Fibroblast of villous mesenchyme (primary cell): ENCODE measurements at regions not wholly inside any gene's neighbourhood (a gene's known extent, or its start where the extent isn't known, plus 50 kb on each side); places are given as distances from the start of the nearest gene placed in this dataset.

Source experiments
- DNase-seq: peaks from one replicate; pipeline ENCODE4 v3.0.0-alpha.2; 2010; ENCODE audit warnings: low read depth
- H3K4me3 ChIP-seq: 2 replicates; pipeline ENCODE4 v1.5.1; 2011; ENCODE audit warnings: low read depth, mild to moderate bottlenecking, low read length
- CTCF ChIP-seq: IDR thresholded peaks from 2 replicates; pipeline ENCODE4 v1.5.1; 2012; ENCODE audit warnings: low read depth, mild to moderate bottlenecking, low read length; ENCODE audit not compliant: insufficient read depth

- DNase-seq: no peak
- no peak overlapping the region for H3K4me3 ChIP-seq
- TF ChIP-seq CTCF: no peak
Measured at GRCh38 chr7:22660293-22660692, 66.7 kb upstream of the IL6 start.

DNA sequence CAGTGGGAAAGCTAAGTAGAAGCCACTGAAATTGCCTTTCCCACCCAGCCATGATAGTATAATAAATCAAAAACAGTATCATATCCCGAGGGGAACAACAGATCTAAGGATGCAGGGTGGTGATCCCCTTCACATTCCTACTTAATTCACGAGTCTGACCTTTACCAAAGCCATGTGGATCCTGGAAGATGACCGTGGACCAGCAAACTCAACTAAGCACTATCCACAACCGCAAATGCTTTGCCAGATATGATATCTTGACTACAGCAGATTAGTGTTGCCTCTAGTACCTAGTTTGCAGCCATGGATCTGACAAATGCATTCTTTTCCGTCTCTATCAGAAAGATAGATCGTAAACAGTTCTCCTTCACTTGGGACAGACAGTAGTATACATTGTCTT is 67.3 kb upstream of the IL6 start:
- no peak for TF ChIP-seq CTCF
- peak; percentile 61 for DNase-seq
- H3K4me3 ChIP-seq: no peak overlapping the region

DNA sequence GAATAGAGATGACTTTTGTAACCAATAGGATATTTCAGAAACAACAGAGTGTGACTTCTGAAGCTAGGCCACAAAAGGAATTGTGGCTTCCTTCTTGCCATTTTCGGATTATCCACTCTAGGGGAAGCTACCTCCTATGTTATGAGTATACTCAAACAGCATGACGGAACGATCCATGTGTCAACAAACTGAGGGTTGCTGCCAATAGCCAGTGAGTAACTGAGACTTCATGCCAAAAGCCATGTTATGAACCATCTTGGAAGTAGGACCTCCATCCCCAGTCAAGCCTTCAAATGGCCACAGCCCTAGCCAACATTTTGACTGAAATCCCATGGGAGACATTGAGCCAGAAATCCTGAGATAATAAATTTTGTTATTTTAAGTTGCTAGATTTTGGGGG is 69.0 kb upstream of the IL6 start:
- no peak for TF ChIP-seq CTCF
- no peak for DNase-seq
- no peak overlapping the region for H3K4me3 ChIP-seq

DNA sequence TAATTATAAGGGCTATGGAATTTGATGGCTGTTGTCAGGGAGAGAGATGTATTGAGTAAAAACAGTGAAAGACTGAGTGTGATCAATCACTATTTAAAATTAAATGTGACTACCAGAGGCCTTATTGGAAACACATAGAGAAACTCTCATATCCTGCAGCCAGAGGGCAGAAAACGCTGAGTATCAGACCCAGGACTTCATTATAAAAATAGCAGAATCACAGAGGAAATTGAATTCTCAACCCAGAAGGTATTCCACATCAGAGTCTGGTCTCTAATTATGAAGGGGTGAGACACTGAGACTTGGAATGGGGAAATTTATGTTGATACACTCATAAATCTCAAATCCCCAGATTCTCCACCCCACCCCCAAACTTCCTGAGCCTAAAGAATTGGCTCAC is 69.5 kb upstream of the IL6 start:
- no peak for DNase-seq
- peak; percentile 10 for TF ChIP-seq CTCF
- no peak overlapping the region for H3K4me3 ChIP-seq

DNA sequence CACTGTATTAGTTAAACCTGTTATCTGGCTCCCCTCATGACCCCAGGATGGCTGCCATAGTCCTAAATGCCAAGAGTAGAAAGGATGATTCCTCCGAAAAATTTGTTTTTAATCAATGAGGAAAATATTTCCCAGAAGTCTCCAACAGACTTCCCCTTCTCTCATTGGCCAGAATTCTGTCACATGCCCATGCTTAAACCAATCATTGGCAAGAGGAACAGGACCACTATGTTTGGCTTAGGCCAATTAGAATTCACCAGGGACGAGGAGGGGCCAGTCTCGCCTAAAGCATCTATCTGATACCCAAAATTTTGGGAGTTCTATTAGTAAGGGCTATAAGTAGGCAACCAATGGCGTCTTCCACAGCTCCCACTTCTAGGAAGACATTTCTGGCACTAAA is 71.2 kb upstream of the IL6 start:
- DNase-seq: no peak
- H3K4me3 ChIP-seq: no peak overlapping the region
- no peak for TF ChIP-seq CTCF

DNA sequence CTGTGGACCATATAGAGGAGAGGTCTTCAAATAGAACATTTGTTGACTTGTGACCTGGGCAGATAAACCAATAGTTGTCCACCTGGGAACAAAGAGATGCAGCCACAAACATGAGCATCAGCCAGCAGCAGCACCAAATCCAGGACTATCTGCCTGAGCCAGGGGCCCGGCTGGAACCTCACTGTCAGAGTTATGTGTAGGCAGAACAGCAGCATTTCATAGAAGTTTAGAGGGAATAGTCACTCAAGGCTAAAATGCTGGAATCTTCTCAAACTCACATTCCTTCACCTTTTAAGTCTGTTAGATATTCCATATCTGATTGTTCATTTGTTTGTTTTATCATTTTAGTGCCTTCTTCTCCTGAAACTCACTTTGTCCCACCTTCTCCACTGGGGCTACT is 72.2 kb upstream of the IL6 start:
- no peak for DNase-seq
- no peak for TF ChIP-seq CTCF
- H3K4me3 ChIP-seq: no peak overlapping the region

- H3K4me3 ChIP-seq: no peak overlapping the region
- TF ChIP-seq CTCF: no peak
- no peak for DNase-seq
Measured at GRCh38 chr7:22653951-22654350, 73.0 kb upstream of the IL6 start.
